NCI-H2196 (cell line): ENCODE measurements at regions not wholly inside any gene's neighbourhood (a gene's known extent, or its start where the extent isn't known, plus 50 kb on each side); places are given as distances from the start of the nearest gene placed in this dataset.

Source experiments
- DNase-seq: peaks from one replicate; lab custom pipeline; 2025; ENCODE audit not compliant: unreplicated experiment; lab: John Stamatoyannopoulos, UW

DNA sequence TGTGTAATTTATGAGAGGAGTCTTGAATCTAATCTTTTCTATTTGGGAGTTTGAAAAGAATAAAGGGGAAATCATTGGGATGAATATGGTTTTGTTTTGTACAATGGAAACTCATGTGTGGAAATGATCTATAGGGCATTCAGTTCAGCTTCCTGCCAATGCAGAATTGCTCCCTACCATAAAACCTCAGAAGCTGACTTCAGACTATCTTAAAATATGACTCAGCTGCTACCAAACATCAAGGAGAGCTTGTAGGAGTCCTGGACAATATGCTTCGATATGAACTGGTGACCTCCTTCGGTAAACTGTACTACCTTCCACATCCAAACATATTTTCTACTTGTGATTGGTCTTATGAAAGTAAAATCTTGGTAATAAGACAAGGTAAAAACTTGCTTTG is 160.6 kb downstream of the CAPZA3 start:
- DNase-seq: no peak

- DNase-seq: no peak
These were observed 161.2 kb downstream of the CAPZA3 start for GRCh38 chr12:18899162-18899561.

DNA sequence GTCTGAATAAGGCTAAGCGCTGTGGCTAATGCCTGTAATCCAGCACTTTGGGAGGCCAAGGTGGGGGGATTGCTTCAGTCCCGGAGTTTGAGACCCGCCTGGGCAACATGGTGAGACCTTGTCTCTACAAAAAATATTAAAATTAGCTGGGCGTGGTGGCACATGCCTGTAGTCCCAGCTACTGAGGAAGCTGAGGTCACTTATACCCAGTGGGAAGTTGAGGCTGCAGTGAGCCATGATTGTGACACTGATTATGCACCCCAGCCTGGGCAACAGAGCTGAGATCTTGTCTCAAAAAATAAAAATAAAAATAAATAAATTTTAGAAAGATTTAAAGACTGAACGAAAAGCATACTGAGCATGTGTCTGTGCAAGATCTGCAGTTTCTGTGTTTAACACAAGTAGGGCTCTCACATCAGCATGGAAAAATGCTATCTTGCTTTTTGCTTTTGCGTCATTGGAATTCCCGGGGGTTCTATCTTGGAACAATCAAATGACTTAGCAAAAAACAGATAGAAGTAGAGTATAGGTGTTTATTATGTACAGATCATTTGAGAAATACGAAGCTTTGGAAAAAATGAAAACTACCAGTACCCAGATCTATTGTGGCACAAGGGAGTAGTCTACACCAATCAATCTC is 161.9 kb downstream of the CAPZA3 start:
- no peak for DNase-seq

- no peak for DNase-seq
These were observed 167.2 kb downstream of the CAPZA3 start for GRCh38 chr12:18905134-18905533.

GRCh38 chr12:18906395-18906794 is 168.5 kb downstream of the CAPZA3 start:
- no peak for DNase-seq

DNA sequence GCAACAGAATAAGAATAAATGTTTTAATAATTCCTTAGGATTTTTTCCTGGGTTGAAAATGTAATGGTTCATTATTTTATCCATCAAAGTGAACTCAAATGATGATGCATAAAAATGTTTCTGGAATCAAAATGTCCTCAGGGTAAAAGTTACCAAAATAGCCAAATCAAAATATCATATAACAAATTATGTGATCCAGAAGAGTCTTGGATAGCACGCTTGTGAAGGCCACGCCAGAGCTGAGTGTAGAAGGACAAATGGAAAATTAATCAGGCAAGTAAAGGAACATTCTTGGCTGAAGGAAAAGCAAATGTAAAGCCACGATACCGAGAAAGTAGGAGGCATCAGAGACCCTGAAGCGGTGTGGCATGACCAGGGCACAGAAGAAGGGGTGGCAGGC is 169.2 kb downstream of the CAPZA3 start:
- DNase-seq: no peak

DNA sequence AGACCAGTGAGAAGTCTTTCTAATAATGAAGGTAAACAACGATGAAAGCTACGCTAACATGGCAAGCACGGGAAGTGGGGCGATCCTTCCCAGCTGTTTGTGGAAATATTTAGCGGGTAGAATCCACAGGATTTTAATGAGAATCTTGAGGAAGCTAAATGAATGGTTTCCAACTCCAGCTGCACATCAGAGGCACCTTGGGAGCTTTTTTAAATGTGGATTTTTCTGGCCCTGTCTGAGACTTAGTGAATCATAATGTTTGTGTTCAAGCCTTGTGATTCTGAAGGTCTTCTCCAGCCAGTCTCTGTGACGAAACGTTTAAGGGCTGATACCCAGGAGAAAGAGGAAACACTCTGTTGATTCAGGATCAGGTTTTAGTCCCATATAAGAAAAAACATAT is 169.8 kb downstream of the CAPZA3 start:
- no peak for DNase-seq

DNA sequence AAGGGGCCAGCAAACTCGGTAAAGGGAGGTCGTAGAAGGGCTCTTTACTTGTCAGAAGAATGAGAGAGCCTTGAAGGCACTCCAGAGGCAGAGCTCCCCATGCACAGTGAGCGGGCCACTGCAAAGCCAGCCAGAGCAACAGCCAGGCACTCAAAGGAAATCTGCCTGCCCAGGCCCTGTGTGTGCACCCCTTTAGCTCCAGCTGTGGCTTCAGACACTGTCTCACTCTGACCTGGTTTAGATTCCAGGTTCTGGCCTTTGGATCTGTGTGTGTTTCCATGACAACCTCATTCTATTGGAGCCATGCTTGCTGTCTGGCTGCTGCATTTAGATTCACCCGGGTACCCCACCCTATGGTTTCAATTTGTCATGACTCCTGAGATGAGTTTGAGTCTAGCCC is 170.3 kb downstream of the CAPZA3 start:
- no peak for DNase-seq

DNA sequence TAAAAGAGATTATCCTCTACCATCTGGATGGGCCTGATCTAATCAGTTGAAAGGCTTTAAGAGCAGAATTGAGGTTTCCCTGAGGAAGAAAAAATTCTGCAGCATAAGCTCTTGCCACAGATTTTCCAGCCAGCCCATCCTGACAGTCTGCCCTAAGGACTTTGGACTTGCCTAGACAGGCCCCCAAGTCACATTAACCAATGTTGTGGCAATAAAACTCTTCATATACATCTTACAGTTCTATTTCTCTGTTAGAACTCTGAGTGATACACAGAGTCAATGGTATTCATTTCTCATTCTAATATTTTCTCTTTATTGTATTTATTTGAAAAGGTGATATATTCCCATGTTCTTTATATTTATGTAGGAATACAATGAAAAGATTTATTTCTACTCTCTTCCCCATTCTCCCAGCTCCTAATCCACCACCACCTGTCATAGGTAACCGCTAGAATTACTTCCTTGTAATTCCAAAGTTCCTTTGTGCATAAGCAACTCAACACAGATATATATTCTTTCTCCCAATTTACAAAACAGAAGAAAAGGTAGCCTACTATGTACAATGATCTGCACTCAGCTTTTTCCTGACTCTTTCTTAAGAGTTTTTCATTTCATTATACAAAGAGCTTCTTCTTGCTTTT is 182.1 kb downstream of the CAPZA3 start:
- no peak for DNase-seq

DNA sequence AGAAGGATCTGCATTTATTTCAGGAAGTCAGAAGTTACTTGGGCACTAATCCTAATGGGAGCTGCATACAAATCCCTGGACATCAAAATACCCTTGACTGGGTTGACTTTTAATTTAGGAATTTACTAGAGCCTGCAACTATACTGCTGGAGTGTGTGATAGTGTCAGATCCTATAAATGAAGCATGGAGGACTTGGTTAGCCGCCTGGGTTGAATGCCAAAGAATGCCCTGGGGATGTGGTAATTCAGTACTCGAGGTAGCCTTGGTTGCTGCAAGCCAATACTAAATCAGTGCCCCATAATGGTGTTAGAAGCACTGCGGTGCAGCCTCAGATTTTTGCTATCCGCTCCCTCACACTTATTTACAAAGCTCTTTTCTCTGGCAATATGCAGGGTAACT is 184.9 kb downstream of the CAPZA3 start:
- DNase-seq: no peak

DNA sequence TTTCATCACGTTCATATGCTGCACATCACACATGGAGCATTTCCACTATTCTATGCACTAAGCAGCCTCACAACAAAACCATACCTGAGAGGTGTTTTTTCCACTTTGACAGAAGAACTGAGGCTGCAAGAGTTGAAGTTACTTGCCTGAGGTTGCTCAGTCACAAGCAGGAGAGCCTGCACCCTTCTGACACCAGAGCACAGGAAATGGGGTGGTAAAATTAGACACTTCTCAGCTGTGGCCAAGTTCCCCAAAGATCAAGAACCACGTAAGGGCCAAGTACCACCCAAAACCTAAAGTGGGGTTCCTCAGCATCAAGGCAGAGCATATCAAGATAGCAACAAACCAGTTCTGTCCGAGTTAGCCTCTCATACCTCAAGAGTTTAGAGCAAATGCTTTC is 185.8 kb downstream of the CAPZA3 start:
- no peak for DNase-seq

GRCh38 chr12:18926188-18926587 is 188.3 kb downstream of the CAPZA3 start:
- no peak for DNase-seq

GRCh38 chr12:18932211-18932610 is 194.3 kb downstream of the CAPZA3 start:
- DNase-seq: no peak

- no peak for DNase-seq
These were observed 194.8 kb downstream of the CAPZA3 start for GRCh38 chr12:18932715-18933114.

- DNase-seq: no peak
These were observed 194.1 kb upstream of the PLEKHA5 start for GRCh38 chr12:18935371-18935965.

GRCh38 chr12:18939051-18939450 is 190.5 kb upstream of the PLEKHA5 start:
- DNase-seq: no peak

GRCh38 chr12:18942669-18943068 is 186.9 kb upstream of the PLEKHA5 start:
- DNase-seq: no peak

GRCh38 chr12:18943200-18943599 is 186.3 kb upstream of the PLEKHA5 start:
- no peak for DNase-seq

GRCh38 chr12:18946106-18946505 is 183.4 kb upstream of the PLEKHA5 start:
- no peak for DNase-seq

- no peak for DNase-seq
These were observed 178.3 kb upstream of the PLEKHA5 start for GRCh38 chr12:18951218-18951617.

GRCh38 chr12:18953505-18953904 is 176.0 kb upstream of the PLEKHA5 start:
- DNase-seq: no peak

DNA sequence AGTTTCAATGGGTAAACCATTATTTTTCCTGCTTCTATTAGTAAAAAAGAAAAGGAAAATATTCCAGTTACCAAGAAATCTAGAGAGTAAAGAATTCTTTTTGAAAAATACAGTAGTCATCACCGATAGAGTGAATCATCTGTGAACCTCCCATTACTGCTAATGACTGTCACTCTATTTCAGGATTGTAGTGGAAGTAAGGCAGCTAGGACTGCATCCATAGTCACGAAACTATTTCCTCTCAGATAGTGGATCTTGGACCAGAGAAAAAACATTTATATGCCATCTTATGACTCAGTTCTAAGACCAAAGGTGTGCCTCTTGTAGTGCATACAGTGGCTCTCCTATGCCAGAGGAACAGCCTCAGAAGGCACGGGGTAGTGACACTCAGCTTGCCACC is 173.9 kb upstream of the PLEKHA5 start:
- no peak for DNase-seq

GRCh38 chr12:18965203-18965602 is 164.3 kb upstream of the PLEKHA5 start:
- DNase-seq: no peak
